ENCODE measurements at regions not wholly inside any gene's neighbourhood (a gene's known extent, or its start where the extent isn't known, plus 50 kb on each side); places are given as distances from the start of the nearest gene placed in this dataset.

- DNase-seq: no peak
- Histone ChIP-seq H3K4me1 (ENCODE audit: control insufficient read depth, insufficient read depth, low read length) (no peaks in the 10 kb centered on the region), H3K9me3 (ENCODE audit: control insufficient read depth, low read depth, low read length) (no peaks in the 10 kb centered on the region), H3K4me3 (ENCODE audit: low read length) (no peak overlapping the region), H3K36me3 (ENCODE audit: control insufficient read depth, insufficient read depth, low read length) (no peaks in the 10 kb centered on the region), H3K27ac (ENCODE audit: low read length) (no peak overlapping the region), H3K27me3 (ENCODE audit: control insufficient read depth, insufficient read depth, low read length) (no peaks in the 10 kb centered on the region)
- 58% methylated on average over 2 of the region's 5 CpGs for WGBS (ENCODE audit: insufficient coverage, low lambda C conversion rate)
These were observed 977.4 kb upstream of the FAT3 start for GRCh38 chr11:91247009-91247735.

- H3K27ac ChIP-seq (ENCODE audit: low read length): no peak overlapping the region
These were observed 979.7 kb upstream of the FAT3 start for GRCh38 chr11:91244912-91245311.

GRCh38 chr11:91243630-91244029 lies 981.0 kb upstream of the FAT3 start:
- Histone ChIP-seq H3K27me3 (ENCODE audit: control insufficient read depth, insufficient read depth, low read length) (no peaks in the 10 kb centered on the region), H3K36me3 (ENCODE audit: control insufficient read depth, insufficient read depth, low read length) (no peaks in the 10 kb centered on the region), H3K9me3 (ENCODE audit: control insufficient read depth, low read depth, low read length) (no peaks in the 10 kb centered on the region), H3K4me1 (ENCODE audit: control insufficient read depth, insufficient read depth, low read length) (no peaks in the 10 kb centered on the region), H3K4me3 (ENCODE audit: low read length) (no peak overlapping the region), H3K27ac (ENCODE audit: low read length) (no peak overlapping the region)
- no peak for DNase-seq
- 100% methylated on average over 1 of the region's 2 CpGs for WGBS (ENCODE audit: insufficient coverage, low lambda C conversion rate)

More at GRCh38 chr11:91244912-91245311, 979.7 kb upstream of the FAT3 start:
- no peak overlapping the region for H3K4me3 ChIP-seq (ENCODE audit: low read length)
- no peak for DNase-seq
- H3K36me3 ChIP-seq (ENCODE audit: control insufficient read depth, insufficient read depth, low read length): no peaks in the 10 kb centered on the region
- no peaks in the 10 kb centered on the region for H3K9me3 ChIP-seq (ENCODE audit: control insufficient read depth, low read depth, low read length)
- no CpG with 5 or more reads among the region's 4 CpGs for WGBS (ENCODE audit: insufficient coverage, low lambda C conversion rate)
- no peaks in the 10 kb centered on the region for H3K4me1 ChIP-seq (ENCODE audit: control insufficient read depth, insufficient read depth, low read length)
- H3K27me3 ChIP-seq (ENCODE audit: control insufficient read depth, insufficient read depth, low read length): no peaks in the 10 kb centered on the region

GRCh38 chr11:91243051-91243450 lies 981.6 kb upstream of the FAT3 start:
- Histone ChIP-seq H3K27me3 (ENCODE audit: control insufficient read depth, insufficient read depth, low read length) (no peaks in the 10 kb centered on the region), H3K27ac (ENCODE audit: low read length) (no peak overlapping the region), H3K9me3 (ENCODE audit: control insufficient read depth, low read depth, low read length) (no peaks in the 10 kb centered on the region), H3K4me1 (ENCODE audit: control insufficient read depth, insufficient read depth, low read length) (no peaks in the 10 kb centered on the region), H3K4me3 (ENCODE audit: low read length) (no peak overlapping the region), H3K36me3 (ENCODE audit: control insufficient read depth, insufficient read depth, low read length) (no peaks in the 10 kb centered on the region)
- 89% methylated on average over 3 of the region's 3 CpGs for WGBS (ENCODE audit: insufficient coverage, low lambda C conversion rate)
- DNase-seq: no peak

GRCh38 chr11:91241226-91241625 lies 983.4 kb upstream of the FAT3 start:
- DNase-seq: no peak
- Histone ChIP-seq H3K36me3 (ENCODE audit: control insufficient read depth, insufficient read depth, low read length) (no peaks in the 10 kb centered on the region), H3K4me1 (ENCODE audit: control insufficient read depth, insufficient read depth, low read length) (no peaks in the 10 kb centered on the region), H3K4me3 (ENCODE audit: low read length) (no peak overlapping the region), H3K27ac (ENCODE audit: low read length) (no peak overlapping the region), H3K27me3 (ENCODE audit: control insufficient read depth, insufficient read depth, low read length) (no peaks in the 10 kb centered on the region), H3K9me3 (ENCODE audit: control insufficient read depth, low read depth, low read length) (no peaks in the 10 kb centered on the region)
- 93% methylated on average over 2 of the region's 3 CpGs for WGBS (ENCODE audit: insufficient coverage, low lambda C conversion rate)

- H3K27me3 ChIP-seq (ENCODE audit: control insufficient read depth, insufficient read depth, low read length): no peaks in the 10 kb centered on the region
- H3K9me3 ChIP-seq (ENCODE audit: control insufficient read depth, low read depth, low read length): no peaks in the 10 kb centered on the region
- no peak overlapping the region for H3K4me3 ChIP-seq (ENCODE audit: low read length)
- H3K4me1 ChIP-seq (ENCODE audit: control insufficient read depth, insufficient read depth, low read length): no peaks in the 10 kb centered on the region
- no peak for DNase-seq
- WGBS (ENCODE audit: insufficient coverage, low lambda C conversion rate): no CpG with 5 or more reads among the region's 2 CpGs
- H3K27ac ChIP-seq (ENCODE audit: low read length): no peak overlapping the region
- no peaks in the 10 kb centered on the region for H3K36me3 ChIP-seq (ENCODE audit: control insufficient read depth, insufficient read depth, low read length)
These were observed 985.3 kb upstream of the FAT3 start for GRCh38 chr11:91239359-91239758.

GRCh38 chr11:91231226-91231625 lies 993.4 kb upstream of the FAT3 start:
- Histone ChIP-seq H3K27ac (ENCODE audit: low read length) (no peak overlapping the region), H3K36me3 (ENCODE audit: control insufficient read depth, insufficient read depth, low read length) (no peaks in the 10 kb centered on the region), H3K4me3 (ENCODE audit: low read length) (no peak overlapping the region), H3K27me3 (ENCODE audit: control insufficient read depth, insufficient read depth, low read length) (no peaks in the 10 kb centered on the region), H3K4me1 (ENCODE audit: control insufficient read depth, insufficient read depth, low read length) (no peaks in the 10 kb centered on the region), H3K9me3 (ENCODE audit: control insufficient read depth, low read depth, low read length) (no peaks in the 10 kb centered on the region)
- WGBS (ENCODE audit: insufficient coverage, low lambda C conversion rate): no CpG with 5 or more reads among the region's 4 CpGs
- DNase-seq: no peak

GRCh38 chr11:91230647-91231046 lies 994.0 kb upstream of the FAT3 start:
- no peak for DNase-seq
- H3K4me3 ChIP-seq (ENCODE audit: low read length): no peak overlapping the region
- H3K9me3 ChIP-seq (ENCODE audit: control insufficient read depth, low read depth, low read length): no peaks in the 10 kb centered on the region
- H3K27ac ChIP-seq (ENCODE audit: low read length): no peak overlapping the region
- no peaks in the 10 kb centered on the region for H3K36me3 ChIP-seq (ENCODE audit: control insufficient read depth, insufficient read depth, low read length)
- H3K27me3 ChIP-seq (ENCODE audit: control insufficient read depth, insufficient read depth, low read length): no peaks in the 10 kb centered on the region
- H3K4me1 ChIP-seq (ENCODE audit: control insufficient read depth, insufficient read depth, low read length): no peaks in the 10 kb centered on the region

- Histone ChIP-seq H3K27ac (ENCODE audit: low read length) (no peak overlapping the region), H3K4me1 (ENCODE audit: control insufficient read depth, insufficient read depth, low read length) (no peaks in the 10 kb centered on the region), H3K27me3 (ENCODE audit: control insufficient read depth, insufficient read depth, low read length) (no peaks in the 10 kb centered on the region), H3K36me3 (ENCODE audit: control insufficient read depth, insufficient read depth, low read length) (no peaks in the 10 kb centered on the region), H3K4me3 (ENCODE audit: low read length) (no peak overlapping the region), H3K9me3 (ENCODE audit: control insufficient read depth, low read depth, low read length) (no peaks in the 10 kb centered on the region)
- 71% methylated on average over 1 of the region's 1 CpG for WGBS (ENCODE audit: insufficient coverage, low lambda C conversion rate)
- DNase-seq: no peak
These were observed 1000.0 kb upstream of the CHORDC1 start for GRCh38 chr11:91222830-91223229.

- Histone ChIP-seq H3K4me1 (ENCODE audit: control insufficient read depth, insufficient read depth, low read length) (no peaks in the 10 kb centered on the region), H3K36me3 (ENCODE audit: control insufficient read depth, insufficient read depth, low read length) (no peaks in the 10 kb centered on the region), H3K9me3 (ENCODE audit: control insufficient read depth, low read depth, low read length) (no peaks in the 10 kb centered on the region), H3K27ac (ENCODE audit: low read length) (no peak overlapping the region), H3K4me3 (ENCODE audit: low read length) (no peak overlapping the region), H3K27me3 (ENCODE audit: control insufficient read depth, insufficient read depth, low read length) (no peaks in the 10 kb centered on the region)
- DNase-seq: no peak
- no CpG with 5 or more reads among the region's 1 CpG for WGBS (ENCODE audit: insufficient coverage, low lambda C conversion rate)
These were observed 997.8 kb upstream of the CHORDC1 start for GRCh38 chr11:91220476-91221202.

GRCh38 chr11:91219535-91219934 lies 996.7 kb upstream of the CHORDC1 start:
- no peak overlapping the region for H3K27ac ChIP-seq (ENCODE audit: low read length)
- no peaks in the 10 kb centered on the region for H3K9me3 ChIP-seq (ENCODE audit: control insufficient read depth, low read depth, low read length)
- no peaks in the 10 kb centered on the region for H3K27me3 ChIP-seq (ENCODE audit: control insufficient read depth, insufficient read depth, low read length)
- no peak for DNase-seq
- no peaks in the 10 kb centered on the region for H3K4me1 ChIP-seq (ENCODE audit: control insufficient read depth, insufficient read depth, low read length)
- no CpG with 5 or more reads among the region's 1 CpG for WGBS (ENCODE audit: insufficient coverage, low lambda C conversion rate)
- no peaks in the 10 kb centered on the region for H3K36me3 ChIP-seq (ENCODE audit: control insufficient read depth, insufficient read depth, low read length)
- no peak overlapping the region for H3K4me3 ChIP-seq (ENCODE audit: low read length)
